ENCODE measurements at regions not wholly inside any gene's neighbourhood (a gene's known extent, or its start where the extent isn't known, plus 50 kb on each side); places are given as distances from the start of the nearest gene placed in this dataset.
A peak's percentile ranks its signal among the peaks of the same experiment; 100 is the strongest.

- Histone ChIP-seq H3K4me1 (ENCODE audit: insufficient read depth, low read length, severe bottlenecking) (no peaks in the 10 kb centered on the region), H3K9ac (ENCODE audit: low read length) (no peak overlapping the region), H3K27ac (ENCODE audit: low read depth, low read length, poor library complexity, severe bottlenecking) (no peak overlapping the region), H3K9me3 (ENCODE audit: low read length) (no peaks in the 10 kb centered on the region), H4K20me1 (ENCODE audit: insufficient read depth, low read length) (no peaks in the 10 kb centered on the region), H3F3A (ENCODE audit: insufficient read depth, low read length) (no peaks in the 10 kb centered on the region), H3K36me3 (ENCODE audit: insufficient read depth, low read length) (no peaks in the 10 kb centered on the region), H2AFZ (ENCODE audit: low read length) (no peak overlapping the region), H3K4me2 (ENCODE audit: low read length) (no peak overlapping the region), H3K9me2 (ENCODE audit: low read depth, low read length) (no peaks in the 10 kb centered on the region), H3K79me2 (ENCODE audit: insufficient read depth, low read length) (no peaks in the 10 kb centered on the region), H3K4me3 (ENCODE audit: low read depth, low read length, poor library complexity, severe bottlenecking) (no peak overlapping the region), H3K27me3 (ENCODE audit: insufficient read depth, low read length) (no peaks in the 10 kb centered on the region)
- TF ChIP-seq CTCF (IDR thresholded peaks at IDR 0.05; ENCODE audit: low read length): no peak
- TF ChIP-seq EZH2 (IDR thresholded peaks at IDR 0.05; ENCODE audit: borderline replicate concordance, low read length): no peak
Observed at GRCh38 chr3:191138937-191139336, 60.1 kb upstream of the OSTN start.

- Histone ChIP-seq H3K4me2 (ENCODE audit: low read length) (no peak overlapping the region), H3K9me3 (ENCODE audit: low read length) (no peaks in the 10 kb centered on the region), H2AFZ (ENCODE audit: low read length) (no peak overlapping the region), H3F3A (ENCODE audit: insufficient read depth, low read length) (no peaks in the 10 kb centered on the region), H3K4me1 (ENCODE audit: insufficient read depth, low read length, severe bottlenecking) (no peaks in the 10 kb centered on the region), H3K36me3 (ENCODE audit: insufficient read depth, low read length) (no peaks in the 10 kb centered on the region), H4K20me1 (ENCODE audit: insufficient read depth, low read length) (no peaks in the 10 kb centered on the region), H3K27ac (ENCODE audit: low read depth, low read length, poor library complexity, severe bottlenecking) (no peak overlapping the region), H3K9me2 (ENCODE audit: low read depth, low read length) (no peaks in the 10 kb centered on the region), H3K9ac (ENCODE audit: low read length) (no peak overlapping the region), H3K4me3 (ENCODE audit: low read depth, low read length, poor library complexity, severe bottlenecking) (no peak overlapping the region), H3K27me3 (ENCODE audit: insufficient read depth, low read length) (no peaks in the 10 kb centered on the region), H3K79me2 (ENCODE audit: insufficient read depth, low read length) (no peaks in the 10 kb centered on the region)
- TF ChIP-seq EZH2 (IDR thresholded peaks at IDR 0.05; ENCODE audit: borderline replicate concordance, low read length) (no peak), CTCF (IDR thresholded peaks at IDR 0.05; ENCODE audit: low read length) (no peak)
Observed at GRCh38 chr3:191137708-191138107, 61.3 kb upstream of the OSTN start.

- Histone ChIP-seq H3F3A (ENCODE audit: insufficient read depth, low read length) (no peaks in the 10 kb centered on the region), H3K4me3 (ENCODE audit: low read depth, low read length, poor library complexity, severe bottlenecking) (no peak overlapping the region), H3K9me3 (ENCODE audit: low read length) (no peaks in the 10 kb centered on the region), H3K27ac (ENCODE audit: low read depth, low read length, poor library complexity, severe bottlenecking) (no peak overlapping the region), H4K20me1 (ENCODE audit: insufficient read depth, low read length) (no peaks in the 10 kb centered on the region), H3K9me2 (ENCODE audit: low read depth, low read length) (no peaks in the 10 kb centered on the region), H3K36me3 (ENCODE audit: insufficient read depth, low read length) (no peaks in the 10 kb centered on the region), H3K9ac (ENCODE audit: low read length) (no peak overlapping the region), H3K4me2 (ENCODE audit: low read length) (no peak overlapping the region), H3K27me3 (ENCODE audit: insufficient read depth, low read length) (no peaks in the 10 kb centered on the region), H3K79me2 (ENCODE audit: insufficient read depth, low read length) (no peaks in the 10 kb centered on the region), H2AFZ (ENCODE audit: low read length) (no peak overlapping the region), H3K4me1 (ENCODE audit: insufficient read depth, low read length, severe bottlenecking) (no peaks in the 10 kb centered on the region)
- no peak for TF ChIP-seq EZH2 (IDR thresholded peaks at IDR 0.05; ENCODE audit: borderline replicate concordance, low read length)
- peak; percentile 47; the same call in 1 of the 2 replicates for TF ChIP-seq CTCF (IDR thresholded peaks at IDR 0.05; ENCODE audit: low read length)
Observed at GRCh38 chr3:191136347-191136746, 62.7 kb upstream of the OSTN start.
